ENCODE measurements at regions not wholly inside any gene's neighbourhood (a gene's known extent, or its start where the extent isn't known, plus 50 kb on each side); places are given as distances from the start of the nearest gene placed in this dataset.

GRCh38 chr1:95863086-95863485, 629.1 kb downstream of the RWDD3 start:
- TF ChIP-seq POLR2A (IDR thresholded peaks at IDR 0.05) (no peak), CTCF (IDR thresholded peaks at IDR 0.05) (no peak)
- H3K4me1 ChIP-seq: no peaks in the 10 kb centered on the region
- no peak for ATAC-seq
- WGBS, 2 donors: 71 to 72% methylated on average over 2 of the region's 2 CpGs
- no peaks in the 10 kb centered on the region for H3K36me3 ChIP-seq (replicated peaks in 1 of 2; ENCODE audit: insufficient read depth in 1 of 2, low read depth in 2 of 2)
- H3K4me3 ChIP-seq: no peak overlapping the region
- no peaks in the 10 kb centered on the region for H3K9me3 ChIP-seq
- H3K27ac ChIP-seq: no peak overlapping the region
- DNase-seq: no peak
- H3K27me3 ChIP-seq: no peaks in the 10 kb centered on the region
- intact Hi-C loops (cut with DNase I): no loop called here

- ATAC-seq: no peak
- H3K36me3 ChIP-seq (replicated peaks in 1 of 2; ENCODE audit: insufficient read depth in 1 of 2, low read depth in 2 of 2): no peaks in the 10 kb centered on the region
- intact Hi-C loops (cut with DNase I): no loop called here
Measured at GRCh38 chr1:95865769-95866168, 631.8 kb downstream of the RWDD3 start.

GRCh38 chr1:95876276-95876675, 642.3 kb downstream of the RWDD3 start:
- Histone ChIP-seq H3K9me3 (no peaks in the 10 kb centered on the region), H3K4me3 (no peak overlapping the region), H3K36me3 (replicated peaks in 1 of 2; ENCODE audit: insufficient read depth in 1 of 2, low read depth in 2 of 2) (no peaks in the 10 kb centered on the region), H3K27ac (no peak overlapping the region), H3K27me3 (no peaks in the 10 kb centered on the region), H3K4me1 (no peaks in the 10 kb centered on the region)
- intact Hi-C loops (cut with DNase I): no loop called here
- no peak for TF ChIP-seq CTCF (IDR thresholded peaks at IDR 0.05)
- no peak for TF ChIP-seq POLR2A (IDR thresholded peaks at IDR 0.05)
- WGBS, 2 donors: 53 to 59% methylated on average over 5 of the region's 5 CpGs
- DNase-seq (no peak), ATAC-seq (no peak)

More at GRCh38 chr1:95865769-95866168, 631.8 kb downstream of the RWDD3 start:
- no peak overlapping the region for H3K4me3 ChIP-seq
- no peak for DNase-seq
- H3K27ac ChIP-seq: no peak overlapping the region
- TF ChIP-seq POLR2A (IDR thresholded peaks at IDR 0.05): no peak
- H3K9me3 ChIP-seq: no peaks in the 10 kb centered on the region
- no peaks in the 10 kb centered on the region for H3K27me3 ChIP-seq
- H3K4me1 ChIP-seq: no peaks in the 10 kb centered on the region

- ATAC-seq (no peak), DNase-seq (no peak)
- TF ChIP-seq CTCF (IDR thresholded peaks at IDR 0.05) (no peak), POLR2A (IDR thresholded peaks at IDR 0.05) (no peak)
- H3K4me1 ChIP-seq: no peaks in the 10 kb centered on the region
- no peak overlapping the region for H3K27ac ChIP-seq
- H3K36me3 ChIP-seq (replicated peaks in 1 of 2; ENCODE audit: insufficient read depth in 1 of 2, low read depth in 2 of 2): no peaks in the 10 kb centered on the region
- H3K4me3 ChIP-seq: no peak overlapping the region
- 32 to 56% methylated on average over 3 of the region's 3 CpGs for WGBS, 2 donors
- H3K27me3 ChIP-seq: no peaks in the 10 kb centered on the region
- no peaks in the 10 kb centered on the region for H3K9me3 ChIP-seq
- intact Hi-C loops (cut with DNase I): no loop called here
Measured at GRCh38 chr1:95879498-95880050, 645.6 kb downstream of the RWDD3 start.

- H3K36me3 ChIP-seq (replicated peaks in 1 of 2; ENCODE audit: insufficient read depth in 1 of 2, low read depth in 2 of 2): no peaks in the 10 kb centered on the region
- ATAC-seq: no peak
- H3K27me3 ChIP-seq: no peaks in the 10 kb centered on the region
- no peak for DNase-seq
- H3K4me1 ChIP-seq: no peaks in the 10 kb centered on the region
- H3K4me3 ChIP-seq: no peak overlapping the region
- H3K27ac ChIP-seq: no peak overlapping the region
- intact Hi-C loops (cut with DNase I): no loop called here
- TF ChIP-seq CTCF (IDR thresholded peaks at IDR 0.05) (no peak), POLR2A (IDR thresholded peaks at IDR 0.05) (no peak)
- WGBS, 2 donors: 9 to 18% methylated on average over 5 of the region's 5 CpGs
- peaks cover 0 to 4% (median 0%) of the 10 kb centered on the region in 3 donors for H3K9me3 ChIP-seq
Measured at GRCh38 chr1:95888941-95889390, 655.0 kb downstream of the RWDD3 start.
